NCI-H1436 (cell line): ENCODE measurements at regions not wholly inside any gene's neighbourhood (a gene's known extent, or its start where the extent isn't known, plus 50 kb on each side); places are given as distances from the start of the nearest gene placed in this dataset.
"Not testable (repeated sequence)": the region's sequence is repeated elsewhere in the genome, so short reads cannot be mapped to it uniquely, and the experiment has no call there.

Experiments
- DNase-seq: peaks from one replicate; lab custom pipeline; 2025; lab: John Stamatoyannopoulos, UW

DNA sequence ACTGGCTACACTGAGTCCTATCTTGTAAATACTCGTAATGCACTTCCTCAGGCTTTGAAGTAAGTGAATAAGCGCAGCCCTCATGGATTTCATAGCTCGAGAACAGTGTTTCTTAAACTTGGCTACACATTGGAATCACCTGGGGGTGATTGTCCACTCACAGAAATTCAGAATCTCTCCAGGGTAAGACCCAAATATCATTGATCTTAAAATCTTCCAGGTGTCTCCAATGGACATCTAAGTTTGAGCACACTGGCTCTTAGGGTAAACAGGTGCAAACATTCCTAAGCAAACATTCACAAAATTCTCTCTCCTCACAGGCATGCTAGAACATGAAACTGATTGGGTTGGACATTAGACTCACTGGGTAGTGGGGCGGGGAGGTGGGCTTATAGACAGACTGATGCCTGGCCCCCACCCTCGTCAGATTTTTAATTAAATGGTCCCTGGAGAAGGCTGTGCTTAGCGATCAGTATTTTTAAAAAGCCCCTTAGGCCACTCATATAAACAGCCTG lies 279.7 kb upstream of the TBL1XR1 start:
- no peak for DNase-seq

DNA sequence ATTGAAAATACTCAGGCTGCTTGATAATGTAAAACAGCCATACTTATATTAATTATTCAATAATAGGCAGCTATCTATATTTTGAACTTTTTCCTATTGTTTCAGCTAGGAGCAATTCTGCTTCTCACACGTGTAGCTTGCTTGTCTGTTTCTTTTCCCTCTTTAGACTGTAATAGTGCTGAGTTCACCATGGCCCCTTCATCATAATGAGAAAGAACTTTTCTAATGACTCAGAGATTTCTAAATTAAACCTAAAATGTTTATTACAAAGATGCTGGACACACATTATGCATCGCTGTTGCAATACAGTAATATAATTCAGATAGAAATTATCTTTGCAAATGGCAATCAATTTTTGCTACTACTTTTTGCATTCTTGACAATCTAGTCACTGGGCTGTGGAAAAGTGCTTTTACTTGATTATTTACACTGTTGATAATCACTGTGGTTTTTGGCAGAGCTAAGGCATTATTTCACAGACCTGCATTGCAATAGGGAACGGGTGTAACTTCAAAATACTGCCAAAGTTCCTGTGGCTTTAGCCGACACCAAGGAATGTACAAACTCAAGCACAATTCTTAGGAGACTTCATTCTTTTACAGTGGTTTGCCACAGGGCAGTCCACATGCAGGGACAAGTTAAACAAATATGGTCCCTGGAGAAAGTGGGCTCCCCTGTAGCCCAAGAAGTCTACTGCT lies 281.0 kb upstream of the TBL1XR1 start:
- no peak for DNase-seq

DNA sequence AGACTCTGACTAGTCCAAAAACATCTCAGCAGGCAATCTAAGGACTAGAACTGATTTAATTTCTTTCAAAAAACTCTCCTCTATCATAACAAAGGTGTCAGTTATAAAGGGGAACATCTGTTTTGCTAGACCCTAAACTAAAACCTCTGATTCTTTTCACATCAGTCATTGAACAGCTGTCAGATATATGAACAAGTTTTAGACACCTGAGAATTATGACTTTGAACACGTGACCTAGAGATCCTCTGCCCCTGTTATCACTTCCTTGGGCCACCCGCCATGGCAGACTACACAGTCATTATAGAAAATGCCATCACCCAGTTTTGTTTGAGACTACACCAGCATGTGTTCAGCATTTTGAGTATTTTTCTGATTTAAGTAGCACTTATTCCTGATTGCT lies 282.3 kb upstream of the TBL1XR1 start:
- no peak for DNase-seq

GRCh38 chr3:177481329-177481728 lies 284.0 kb upstream of the TBL1XR1 start:
- DNase-seq, result no peak

GRCh38 chr3:177482048-177482691 lies 284.9 kb upstream of the TBL1XR1 start:
- no peak for DNase-seq

GRCh38 chr3:177483182-177483967 lies 286.1 kb upstream of the TBL1XR1 start:
- DNase-seq, result no peak

GRCh38 chr3:177484206-177484605 lies 286.9 kb upstream of the TBL1XR1 start:
- no peak for DNase-seq

DNA sequence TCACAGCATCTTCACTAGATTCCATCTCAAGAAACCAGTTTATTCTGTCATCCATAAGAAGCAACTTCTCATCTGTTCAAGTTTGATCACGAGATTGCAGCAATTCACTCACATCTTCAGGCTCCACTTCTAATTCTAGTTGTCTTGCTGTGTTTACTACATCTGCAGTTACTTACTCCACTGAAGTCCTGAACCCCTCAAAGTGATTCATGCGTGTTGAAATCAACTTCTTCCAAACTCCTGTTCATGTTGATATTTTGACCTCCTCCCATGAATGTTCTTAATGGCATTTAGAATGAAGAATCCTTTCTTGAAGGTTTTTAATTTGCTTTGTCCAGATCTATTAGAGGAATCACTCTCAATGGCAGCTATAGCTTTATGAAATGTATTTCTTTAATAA lies 287.6 kb upstream of the TBL1XR1 start:
- DNase-seq, result no peak

DNA sequence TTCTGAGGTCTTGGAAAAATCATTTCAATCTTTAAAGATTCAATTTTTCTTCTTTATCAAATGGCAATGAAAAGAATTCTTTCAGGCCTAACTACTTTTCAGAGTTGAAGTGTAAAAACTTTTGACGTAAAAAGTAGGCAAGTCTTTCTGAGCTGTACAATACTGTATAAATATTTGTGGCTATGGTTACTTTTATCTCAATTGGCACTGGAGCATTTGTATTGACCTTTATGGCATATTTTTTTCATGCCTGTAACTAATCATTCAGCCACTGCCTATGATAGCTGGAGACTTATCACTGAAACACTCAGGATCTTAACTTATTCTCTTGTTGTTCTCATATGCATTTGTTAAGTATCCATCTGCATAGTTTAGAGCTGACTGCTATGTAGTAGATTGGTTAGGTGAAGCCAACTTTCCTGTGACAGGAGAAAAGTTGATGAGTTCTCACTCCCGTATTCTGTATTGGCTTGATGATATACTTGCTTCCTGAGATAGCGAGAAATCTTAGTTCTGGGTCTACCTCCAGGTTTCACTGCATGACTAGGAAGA lies 290.4 kb upstream of the TBL1XR1 start:
- DNase-seq, result no peak

GRCh38 chr3:177488740-177489139 lies 291.5 kb upstream of the TBL1XR1 start:
- DNase-seq, result no peak

- DNase-seq, result no peak
These were observed 293.3 kb upstream of the TBL1XR1 start for GRCh38 chr3:177490626-177491025.

GRCh38 chr3:177491296-177492032 lies 294.2 kb upstream of the TBL1XR1 start:
- no peak for DNase-seq

DNA sequence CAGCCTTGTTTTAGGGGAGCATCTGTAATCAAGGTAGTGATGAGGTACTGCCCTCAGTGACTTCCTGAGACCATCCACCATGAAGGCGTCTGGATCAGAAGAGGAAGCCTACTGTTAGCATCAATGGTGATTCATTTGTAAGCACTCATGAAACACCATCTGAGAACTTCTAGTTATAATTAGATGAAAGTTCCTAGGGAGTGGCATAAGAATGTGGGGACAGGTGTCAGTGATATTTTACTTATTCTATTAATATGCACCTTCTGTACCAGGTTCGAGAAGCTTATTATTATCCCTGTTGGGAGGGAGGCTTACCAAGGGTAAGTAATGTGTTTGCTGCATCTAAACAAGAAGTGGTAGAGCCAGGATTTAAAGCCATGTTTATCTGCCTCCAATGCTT lies 295.8 kb upstream of the TBL1XR1 start:
- DNase-seq, result no peak

DNA sequence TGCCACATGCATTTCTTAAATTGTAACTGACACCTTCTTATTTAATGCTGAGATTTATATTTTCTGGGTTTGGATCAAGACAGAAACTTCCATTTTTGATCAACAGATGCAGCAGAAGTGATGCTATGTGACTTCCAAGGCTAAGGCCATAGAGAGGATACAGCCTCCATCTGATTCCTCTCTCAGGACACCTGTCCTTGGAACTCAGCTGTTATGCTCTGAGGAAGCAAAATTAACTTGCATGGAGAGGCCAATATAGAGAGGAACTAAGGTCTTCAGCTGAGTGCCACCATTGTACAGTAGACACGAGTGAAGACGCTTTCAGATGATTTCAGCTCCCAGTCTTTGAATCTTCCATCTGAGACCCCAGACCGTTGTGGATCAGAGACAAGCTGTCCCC lies 296.9 kb upstream of the TBL1XR1 start:
- DNase-seq, result no peak

DNA sequence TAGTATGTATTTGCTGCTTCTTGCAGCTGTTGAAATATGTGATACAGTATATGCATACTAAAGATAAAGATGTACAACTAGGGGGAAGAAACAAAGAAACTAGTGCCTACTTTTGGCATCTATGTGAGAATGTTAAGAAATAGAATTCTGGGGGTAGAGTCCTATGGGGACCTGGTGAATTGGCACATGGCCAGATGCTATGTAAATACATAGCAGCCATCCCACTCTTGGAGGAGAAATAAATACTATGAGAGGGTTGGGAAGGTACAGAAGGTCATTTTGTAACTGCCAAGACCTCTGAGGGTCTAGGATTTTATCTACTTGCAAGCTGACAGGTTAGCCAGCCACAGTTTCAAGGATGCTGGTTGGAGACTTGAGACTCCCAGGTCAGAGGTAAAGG lies 298.3 kb upstream of the TBL1XR1 start:
- DNase-seq, result no peak

GRCh38 chr3:177498037-177498857 lies 301.0 kb upstream of the TBL1XR1 start:
- no peak for DNase-seq

- DNase-seq, result not testable (repeated sequence)
These were observed 301.8 kb upstream of the TBL1XR1 start for GRCh38 chr3:177499039-177499438.

- DNase-seq, result no peak
These were observed 302.6 kb upstream of the TBL1XR1 start for GRCh38 chr3:177499779-177500423.

DNA sequence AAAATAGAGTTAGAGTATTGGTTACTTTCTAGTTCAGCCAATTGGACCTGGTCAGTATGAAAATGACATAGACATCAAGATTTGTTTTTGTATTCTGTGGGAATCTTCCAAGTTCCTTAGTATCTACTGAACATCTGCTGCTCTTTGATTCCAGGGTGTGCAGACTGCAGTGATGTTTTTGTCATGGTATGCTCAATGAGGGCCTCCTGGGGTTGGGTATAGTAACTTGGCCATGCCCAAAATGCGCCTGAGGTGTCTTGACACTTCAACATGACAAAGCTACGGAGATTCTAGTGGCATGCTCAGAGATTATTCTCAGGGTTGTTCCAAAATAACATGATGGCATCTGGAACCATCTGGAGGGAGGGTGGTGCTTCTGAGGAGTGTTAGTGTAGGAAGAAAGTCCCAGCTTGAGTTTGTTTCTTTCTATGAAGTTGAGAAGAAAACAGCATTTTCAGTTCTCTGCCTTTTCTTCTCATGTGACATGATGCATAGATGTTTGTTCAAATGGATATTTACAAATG lies 313.5 kb upstream of the TBL1XR1 start:
- DNase-seq, result no peak
